IPS DF 6.9 (cell line): ENCODE measurements at regions not wholly inside any gene's neighbourhood (a gene's known extent, or its start where the extent isn't known, plus 50 kb on each side); places are given as distances from the start of the nearest gene placed in this dataset.

Source experiments
- DNase-seq: peaks from one replicate; pipeline ENCODE4 v3.0.0-alpha.2; 2013; ENCODE audit warnings: low read depth, low spot score
- H3K27ac ChIP-seq: one replicate; pipeline ENCODE4 v1.5.1; 2013; ENCODE audit warnings: low read length, control low read depth
- H3K27me3 ChIP-seq: 2 replicates; pipeline ENCODE4 v1.6.1; 2013; ENCODE audit warnings: mild to moderate bottlenecking, low read length; ENCODE audit not compliant: control insufficient read depth, insufficient read depth
- H3K36me3 ChIP-seq: 2 replicates; pipeline ENCODE4 v1.6.1; 2013; ENCODE audit warnings: low read length; ENCODE audit not compliant: control insufficient read depth, insufficient read depth
- H3K4me1 ChIP-seq: 2 replicates; pipeline ENCODE4 v1.6.1; 2013; ENCODE audit warnings: low read length; ENCODE audit not compliant: control insufficient read depth, insufficient read depth
- H3K4me3 ChIP-seq: 2 replicates; pipeline ENCODE4 v1.5.1; 2013; ENCODE audit warnings: mild to moderate bottlenecking, low read length
- H3K9me3 ChIP-seq: 2 replicates; pipeline ENCODE4 v1.6.1; 2013; ENCODE audit warnings: low read length, inconsistent platforms; ENCODE audit not compliant: control insufficient read depth, insufficient read depth
- whole genome bisulfite sequencing: extraction: QIAGEN DNeasy Blood & Tissue Kit; methylation state at CpG from one replicate; pipeline ENCODE4 v1.1.7; 2013; ENCODE audit warnings: mixed read lengths, missing lambda C conversion rate; ENCODE audit not compliant: insufficient read length, insufficient coverage; 5-methylcytosine and 5-hydroxymethylcytosine counted together

DNA sequence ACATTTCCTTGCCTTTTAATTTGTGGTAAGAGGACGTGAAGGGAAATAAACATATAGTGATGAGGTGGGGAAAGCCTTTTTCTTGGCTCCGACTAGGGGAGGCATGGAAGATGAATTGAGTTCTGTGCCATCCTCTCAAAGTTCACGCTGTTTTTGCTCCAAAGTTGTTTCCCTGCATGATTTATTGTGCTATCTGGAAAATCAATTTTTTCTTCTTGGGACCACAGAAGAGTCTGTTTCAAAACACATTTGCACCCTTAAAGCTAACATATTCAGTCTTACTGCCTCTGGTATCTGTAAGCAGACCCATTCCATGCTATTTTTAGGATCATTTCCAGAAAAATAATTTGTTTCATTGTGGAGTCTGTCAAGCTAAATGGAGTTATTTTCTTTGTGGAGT is 57.6 kb upstream of the KCNG1 start:
- Histone ChIP-seq H3K9me3 (no peaks in the 10 kb centered on the region), H3K27ac (no peak overlapping the region), H3K4me3 (no peak overlapping the region), H3K27me3 (no peaks in the 10 kb centered on the region), H3K4me1 (no peaks in the 10 kb centered on the region), H3K36me3 (no peaks in the 10 kb centered on the region)
- DNase-seq = no peak
- WGBS = no CpG with 5 or more reads among the region's 3 CpGs

DNA sequence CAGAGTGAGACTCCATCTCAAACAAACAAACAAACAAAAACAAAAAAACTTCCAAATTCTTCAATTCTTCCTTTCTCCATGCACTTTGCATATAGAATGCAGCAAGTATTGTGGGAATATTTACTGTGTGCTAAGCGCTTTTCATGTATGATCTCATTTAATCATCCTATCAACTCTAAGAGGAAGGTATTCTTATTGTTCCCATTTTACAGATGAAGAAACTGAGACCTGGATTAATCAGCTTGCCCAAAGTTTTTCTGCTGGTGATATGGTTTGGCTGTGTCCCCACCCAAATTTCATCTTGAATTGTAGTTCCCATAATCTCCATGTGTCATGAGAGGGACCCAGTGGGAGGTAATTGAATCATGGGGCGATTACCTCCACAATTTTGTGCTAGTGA is 56.6 kb upstream of the KCNG1 start:
- WGBS = no CpG with 5 or more reads among the region's 2 CpGs
- H3K27me3 ChIP-seq = no peaks in the 10 kb centered on the region
- no peak overlapping the region for H3K4me3 ChIP-seq
- no peaks in the 10 kb centered on the region for H3K9me3 ChIP-seq
- H3K36me3 ChIP-seq = no peaks in the 10 kb centered on the region
- H3K4me1 ChIP-seq = no peaks in the 10 kb centered on the region
- DNase-seq = no peak
- no peak overlapping the region for H3K27ac ChIP-seq

DNA sequence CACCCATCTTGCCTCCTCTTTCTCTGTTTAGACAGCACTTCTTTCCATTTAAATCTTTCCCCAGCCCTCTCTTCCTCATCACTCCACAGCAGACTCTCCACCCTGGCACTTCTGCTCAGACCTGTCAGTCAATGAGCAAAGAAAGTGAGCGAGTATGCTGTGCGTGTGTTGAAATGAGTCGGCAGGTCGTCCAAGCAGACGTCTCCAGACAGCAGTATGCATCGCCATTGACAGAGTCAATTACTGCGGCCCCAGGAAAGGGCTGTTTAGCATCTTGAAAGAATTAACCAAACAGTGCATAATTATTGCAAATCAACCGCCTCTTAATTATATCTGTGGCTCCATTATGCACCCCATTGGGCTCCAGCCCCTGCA is 54.8 kb upstream of the KCNG1 start:
- no peaks in the 10 kb centered on the region for H3K4me1 ChIP-seq
- no peaks in the 10 kb centered on the region for H3K36me3 ChIP-seq
- no peaks in the 10 kb centered on the region for H3K27me3 ChIP-seq
- no peaks in the 10 kb centered on the region for H3K9me3 ChIP-seq
- no peak for DNase-seq
- no CpG with 5 or more reads among the region's 8 CpGs for WGBS
- no peak overlapping the region for H3K4me3 ChIP-seq
- H3K27ac ChIP-seq = no peak overlapping the region

DNA sequence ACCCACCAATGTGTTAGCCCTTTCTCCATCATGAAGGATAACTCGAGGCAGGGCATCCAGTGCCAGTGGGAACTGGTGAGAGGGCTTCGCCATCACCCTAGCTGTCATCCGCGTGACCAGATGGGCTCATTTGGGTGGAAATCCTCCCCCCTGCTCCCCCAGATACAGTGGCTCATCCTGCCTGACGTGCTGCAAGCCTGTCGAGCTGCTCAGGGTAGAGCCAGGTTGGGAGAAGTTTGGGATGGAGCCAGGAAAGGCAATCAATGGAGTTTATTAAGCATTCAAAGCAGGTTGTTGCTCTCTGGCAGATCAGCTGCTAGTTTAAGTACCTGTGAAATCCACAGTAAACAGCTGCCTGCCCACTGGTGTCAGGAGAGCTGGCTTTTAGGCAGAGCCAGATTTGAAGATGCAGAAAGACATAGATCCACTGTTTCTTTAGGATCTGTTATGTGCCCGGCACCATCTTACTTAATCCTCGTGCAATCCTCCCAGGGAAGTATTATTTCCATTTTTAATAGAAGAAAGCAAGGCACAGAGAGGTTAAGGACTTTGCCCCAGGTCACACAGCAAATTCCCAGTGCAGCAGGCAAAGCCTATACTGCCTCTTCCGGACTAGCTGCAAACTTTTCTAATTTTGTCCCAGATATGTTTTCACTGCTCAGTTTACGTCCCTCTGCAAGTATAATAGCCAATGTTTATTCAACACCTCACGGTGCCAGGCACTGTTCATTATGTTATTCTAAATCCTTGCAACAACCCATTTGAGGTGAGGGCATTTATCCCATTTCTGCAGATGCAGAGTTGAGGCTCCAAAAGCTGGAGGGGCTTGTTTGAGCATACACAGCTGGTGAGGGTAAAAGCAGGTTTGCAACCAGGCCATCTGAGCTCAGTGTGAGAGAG is 54.1 kb upstream of the KCNG1 start:
- WGBS = no CpG with 5 or more reads among the region's 11 CpGs
- Histone ChIP-seq H3K27me3 (no peaks in the 10 kb centered on the region), H3K4me1 (no peaks in the 10 kb centered on the region), H3K27ac (no peak overlapping the region), H3K36me3 (no peaks in the 10 kb centered on the region), H3K9me3 (no peaks in the 10 kb centered on the region), H3K4me3 (no peak overlapping the region)
- no peak for DNase-seq

DNA sequence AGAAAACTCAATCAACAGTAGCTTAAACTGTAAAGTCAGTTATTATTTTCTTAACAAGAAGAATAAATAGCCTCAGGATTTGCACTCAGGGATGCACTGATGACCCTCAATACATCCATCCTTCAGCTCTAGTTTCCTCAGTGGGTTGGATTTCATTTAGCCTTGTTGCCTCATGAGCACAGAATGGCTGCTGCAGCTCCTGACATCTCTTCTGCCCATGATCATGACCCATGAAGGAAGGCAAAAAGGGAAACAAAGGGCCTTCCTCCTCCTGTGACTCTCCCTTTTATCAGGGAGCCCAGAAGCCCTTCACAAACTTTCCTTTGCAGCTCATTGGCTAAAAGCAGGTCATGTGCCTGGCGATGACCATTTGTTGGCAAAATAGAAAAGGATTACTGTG is 51.2 kb upstream of the KCNG1 start:
- DNase-seq = no peak
- no peaks in the 10 kb centered on the region for H3K27me3 ChIP-seq
- H3K4me3 ChIP-seq = no peak overlapping the region
- no peak overlapping the region for H3K27ac ChIP-seq
- no peaks in the 10 kb centered on the region for H3K9me3 ChIP-seq
- H3K36me3 ChIP-seq = no peaks in the 10 kb centered on the region
- H3K4me1 ChIP-seq = no peaks in the 10 kb centered on the region
- no CpG with 5 or more reads among the region's 1 CpG for WGBS
